OCI-LY1 (cell line): ENCODE measurements at regions not wholly inside any gene's neighbourhood (a gene's known extent, or its start where the extent isn't known, plus 50 kb on each side); places are given as distances from the start of the nearest gene placed in this dataset.

Source experiments
- CTCF ChIP-seq: fragments of 200-600 bp; sonication (generic), shearing (Covaris generic); IDR thresholded peaks from 2 replicates; pipeline ENCODE4 v1.5.1; 2017; ENCODE audit warnings: mild to moderate bottlenecking, antibody characterized with exemption, low read length, moderate library complexity, mixed read lengths
- EZH2 ChIP-seq: fragments of 200-600 bp; sonication (generic), shearing (Covaris generic); IDR thresholded peaks from 2 replicates; pipeline ENCODE4 v1.8.0; 2017; ENCODE audit warnings: borderline replicate concordance, mixed run types, mild to moderate bottlenecking, antibody characterized with exemption, low read length, moderate library complexity, mixed read lengths

DNA sequence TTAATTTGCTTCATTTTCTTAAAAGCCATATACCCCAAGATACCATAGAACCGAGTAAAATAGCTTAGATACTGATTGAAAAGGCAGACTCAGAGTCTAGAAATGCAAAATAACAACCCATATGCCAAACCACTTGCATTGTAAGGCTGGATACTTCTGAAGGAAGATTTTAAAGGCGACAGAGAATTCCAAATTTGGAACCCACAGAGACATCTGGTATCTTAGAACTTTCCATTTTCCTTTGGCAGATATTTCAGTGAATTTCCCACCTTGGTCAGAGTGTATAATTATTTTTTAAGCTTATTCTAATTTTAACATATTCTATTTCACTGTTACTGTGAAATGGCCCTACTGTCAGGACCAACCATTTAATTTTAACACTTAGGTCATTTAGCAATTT lies 186.4 kb upstream of the E2F7 start:
- TF ChIP-seq CTCF (no peak), EZH2 (no peak)
